Urinary bladder (tissue), 3 donors: ENCODE measurements at regions not wholly inside any gene's neighbourhood (a gene's known extent, or its start where the extent isn't known, plus 50 kb on each side); places are given as distances from the start of the nearest gene placed in this dataset.

Source experiments
- DNase-seq: peaks from one replicate; pipeline ENCODE4 v3.0.0-alpha.2; 2015; ENCODE audit errors: extremely low spot score
- H3K27ac ChIP-seq: one replicate; pipeline ENCODE4 v1.5.1; 2013; ENCODE audit warnings: low read depth, mild to moderate bottlenecking, moderate library complexity
- H3K36me3 ChIP-seq: one replicate; pipeline ENCODE4 v1.6.1; 2013; ENCODE audit warnings: mild to moderate bottlenecking, moderate library complexity; ENCODE audit not compliant: insufficient read depth
- H3K4me1 ChIP-seq: one replicate; pipeline ENCODE4 v1.6.1; 2013; ENCODE audit warnings: mild to moderate bottlenecking, moderate library complexity; ENCODE audit not compliant: insufficient read depth
- H3K4me3 ChIP-seq: one replicate; pipeline ENCODE4 v1.5.1; 2013; ENCODE audit warnings: low read depth, low read length
- WGBS: extraction: QIAGEN DNeasy Blood & Tissue Kit; methylation state at CpG from one replicate; pipeline ENCODE4 v1.1.7; 2013; 5-methylcytosine and 5-hydroxymethylcytosine counted together
- donor health status: healthy with polysubstance abuse.
- donor health status: healthy.

DNA sequence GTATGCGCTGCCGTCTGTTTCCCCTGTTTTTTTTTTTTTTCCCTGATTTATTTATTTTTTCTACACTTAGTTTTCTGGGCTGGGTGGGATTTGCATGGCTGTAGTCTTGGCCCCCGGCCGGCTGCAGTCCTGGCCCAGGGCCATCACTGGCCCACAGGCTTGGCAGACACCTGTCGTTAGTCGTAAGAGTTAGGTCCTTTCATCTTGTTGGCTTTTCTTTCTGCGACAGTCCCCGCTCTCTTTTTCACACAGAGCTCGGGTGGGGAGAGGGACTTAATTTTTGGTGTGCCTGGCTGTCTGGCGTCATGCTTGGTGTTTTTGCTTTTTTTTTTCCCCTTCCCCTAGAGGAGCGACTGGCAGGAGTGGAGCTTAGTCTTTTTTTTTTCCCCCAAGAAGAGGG is 183.4 kb downstream of the KLF13 start:
- 52% methylated on average over 11 of the region's 11 CpGs for WGBS
- H3K4me3 ChIP-seq = no peak overlapping the region
- no peaks in the 10 kb centered on the region for H3K4me1 ChIP-seq
- H3K27ac ChIP-seq = no peak overlapping the region
- H3K36me3 ChIP-seq = no peaks in the 10 kb centered on the region
- DNase-seq = no peak

DNA sequence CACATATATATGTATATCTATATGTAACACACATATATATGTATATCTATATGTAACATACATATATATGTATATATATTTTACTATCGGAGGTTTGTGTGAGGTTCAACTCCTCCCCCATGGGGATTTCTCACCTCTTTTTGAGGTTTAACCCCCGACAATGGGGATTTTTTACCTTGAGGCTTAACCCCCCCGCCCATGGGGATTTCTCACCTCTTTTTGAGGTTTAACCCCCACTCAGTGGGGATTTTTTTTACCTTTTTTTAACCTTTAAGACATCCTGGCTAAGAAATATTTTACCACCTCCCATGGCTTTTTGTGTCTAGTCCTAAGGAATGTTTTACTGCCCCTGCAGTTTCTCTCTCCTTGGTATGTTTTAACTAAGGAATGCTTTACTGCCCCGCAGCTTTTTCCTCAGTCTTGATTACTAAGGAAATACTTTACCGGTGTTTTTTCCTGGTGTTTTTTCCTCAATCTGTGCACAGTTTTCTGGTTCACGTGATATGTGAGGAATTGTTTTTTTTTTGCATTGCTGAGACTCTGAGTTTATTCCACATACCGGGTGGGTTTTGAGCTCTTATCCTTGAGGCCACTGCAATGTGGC is 185.2 kb downstream of the KLF13 start:
- WGBS = 65% methylated on average over 7 of the region's 7 CpGs
- Histone ChIP-seq H3K4me3 (no peak overlapping the region), H3K4me1 (no peaks in the 10 kb centered on the region), H3K27ac (no peak overlapping the region), H3K36me3 (no peaks in the 10 kb centered on the region)
- DNase-seq = no peak

- no peaks in the 10 kb centered on the region for H3K36me3 ChIP-seq
- WGBS = 91% methylated on average over 7 of the region's 7 CpGs
- H3K4me3 ChIP-seq = no peak overlapping the region
- no peak for DNase-seq
- H3K4me1 ChIP-seq = no peaks in the 10 kb centered on the region
- no peak overlapping the region for H3K27ac ChIP-seq
These were observed 186.5 kb downstream of the KLF13 start for GRCh38 chr15:31513178-31513577.

GRCh38 chr15:31516440-31516839 is 189.8 kb downstream of the KLF13 start:
- Histone ChIP-seq H3K27ac (no peak overlapping the region), H3K36me3 (no peaks in the 10 kb centered on the region), H3K4me3 (no peak overlapping the region), H3K4me1 (no peaks in the 10 kb centered on the region)
- no peak for DNase-seq
- WGBS = 71% methylated on average over 1 of the region's 1 CpG

DNA sequence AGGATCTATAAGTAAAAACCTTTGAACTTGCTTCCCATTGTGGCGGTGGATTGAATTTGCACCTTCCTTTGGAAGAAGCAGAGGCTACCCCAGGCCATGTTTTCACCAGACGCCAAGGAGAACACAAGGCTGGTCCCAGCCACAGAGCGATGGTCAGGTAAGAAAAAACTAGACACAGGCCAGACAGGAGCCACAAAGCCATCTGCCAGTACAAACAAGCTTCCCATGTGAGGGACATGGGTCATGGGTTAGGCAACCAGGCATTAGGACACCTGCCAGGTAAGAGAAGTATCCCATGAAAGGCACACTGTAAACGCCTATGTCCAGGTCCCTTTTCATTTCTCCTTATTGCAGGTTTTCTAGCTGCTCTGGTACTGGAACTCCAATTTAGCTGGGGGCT is 190.2 kb downstream of the KLF13 start:
- H3K4me1 ChIP-seq = no peaks in the 10 kb centered on the region
- 91% methylated on average over 4 of the region's 4 CpGs for WGBS

DNA sequence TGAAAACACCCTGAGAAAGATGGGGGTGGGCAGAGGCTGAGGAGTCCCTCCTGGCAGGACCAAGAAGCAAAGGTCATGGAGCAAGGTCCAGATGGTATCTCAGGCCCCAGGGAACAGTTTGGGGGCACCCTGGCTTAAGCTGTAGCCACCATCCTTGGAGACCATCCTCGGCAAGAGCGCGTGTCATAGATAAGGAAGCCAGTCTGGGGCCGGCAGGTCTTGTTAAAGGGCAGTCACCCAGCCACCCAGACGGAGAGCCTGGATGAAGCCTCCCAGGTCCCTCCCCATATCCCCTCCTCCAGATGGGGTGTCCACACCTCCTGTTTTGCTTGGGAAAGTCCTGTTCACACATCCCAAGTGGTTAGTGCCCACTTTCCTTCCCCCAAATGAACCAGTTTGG is 191.1 kb downstream of the KLF13 start:
- no peaks in the 10 kb centered on the region for H3K4me1 ChIP-seq
- no peaks in the 10 kb centered on the region for H3K36me3 ChIP-seq
- no peak overlapping the region for H3K4me3 ChIP-seq
- 85% methylated on average over 5 of the region's 5 CpGs for WGBS
- no peak overlapping the region for H3K27ac ChIP-seq
- no peak for DNase-seq

More for the DNA sequence above, 190.2 kb downstream of the KLF13 start:
- no peaks in the 10 kb centered on the region for H3K36me3 ChIP-seq
- H3K27ac ChIP-seq = no peak overlapping the region
- DNase-seq = no peak
- H3K4me3 ChIP-seq = no peak overlapping the region

DNA sequence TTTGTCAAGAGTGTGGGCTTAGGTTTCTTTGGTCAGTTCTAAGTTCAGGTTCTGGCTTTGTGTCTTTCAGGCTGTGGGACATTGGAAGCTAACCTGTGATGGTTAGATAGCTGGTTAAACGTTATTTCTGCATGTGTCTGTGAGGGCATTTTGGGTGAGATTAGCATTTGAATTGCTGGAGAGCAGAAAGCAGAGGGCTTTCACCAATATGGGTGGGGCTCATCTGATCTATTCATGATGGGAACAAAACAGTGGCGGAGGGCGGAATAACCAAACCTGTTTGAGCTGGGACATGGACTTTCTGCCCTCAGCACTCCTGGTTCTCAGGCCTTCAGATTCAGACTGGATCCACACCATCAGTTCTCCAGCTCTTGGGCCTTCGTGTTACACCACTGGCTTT is 195.4 kb downstream of the KLF13 start:
- Histone ChIP-seq H3K4me1 (no peaks in the 10 kb centered on the region), H3K4me3 (no peak overlapping the region), H3K27ac (no peak overlapping the region), H3K36me3 (no peaks in the 10 kb centered on the region)
- no peak for DNase-seq
- WGBS = 73% methylated on average over 4 of the region's 4 CpGs

DNA sequence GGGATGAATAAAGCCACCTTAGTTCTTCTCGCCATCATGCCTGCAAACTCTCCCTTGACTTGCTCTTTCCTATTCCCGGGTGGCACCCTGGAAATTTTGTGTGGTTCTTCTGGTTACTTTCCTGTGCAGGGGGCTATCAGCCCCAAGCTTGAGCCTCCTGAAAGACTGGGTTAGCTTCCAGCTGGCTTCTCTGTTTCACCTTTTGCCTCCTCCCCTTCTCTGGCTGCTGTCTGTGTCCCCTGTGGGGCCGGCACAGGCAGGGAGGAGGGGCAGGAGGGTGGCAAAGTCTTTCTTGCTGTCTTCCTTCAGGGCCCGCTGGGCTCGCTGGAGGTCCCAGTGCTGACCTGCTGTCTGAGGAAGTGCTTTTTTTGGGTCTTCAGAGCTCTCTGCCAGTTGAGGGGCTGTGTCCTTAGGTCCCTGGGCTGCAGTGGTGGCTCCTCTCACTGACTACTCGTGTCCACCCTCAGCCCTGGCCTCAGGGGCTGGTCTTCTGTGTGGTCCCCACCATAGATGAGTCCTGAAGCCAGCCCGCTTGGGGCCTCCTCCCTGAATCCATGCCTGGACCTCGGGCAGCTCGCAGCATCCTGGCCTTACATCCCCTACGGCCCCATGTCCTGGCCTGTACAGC is 196.5 kb downstream of the KLF13 start:
- WGBS = 84% methylated on average over 10 of the region's 10 CpGs
- Histone ChIP-seq H3K36me3 (no peaks in the 10 kb centered on the region), H3K4me3 (no peak overlapping the region), H3K4me1 (no peaks in the 10 kb centered on the region), H3K27ac (no peak overlapping the region)
- DNase-seq = no peak

DNA sequence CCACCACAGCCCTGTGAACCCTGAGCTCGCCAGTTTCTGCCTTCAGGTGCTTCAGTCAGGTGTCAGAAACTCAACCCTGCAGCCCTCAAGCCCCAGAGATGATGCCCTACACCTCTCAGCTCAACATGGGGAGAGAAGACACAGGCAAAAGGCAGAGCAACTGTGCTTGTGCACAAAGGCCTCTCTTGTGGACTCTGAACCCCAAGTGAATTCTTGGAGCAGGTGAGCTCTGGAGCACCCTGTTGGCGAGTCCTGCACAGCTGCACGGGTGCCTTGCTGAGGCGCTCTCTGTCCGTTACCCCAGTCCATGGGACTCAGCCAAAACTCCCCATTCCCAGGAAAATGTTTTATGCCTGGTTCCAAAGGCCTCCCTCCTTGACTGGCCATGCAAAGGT is 197.0 kb downstream of the KLF13 start:
- H3K4me3 ChIP-seq = no peak overlapping the region
- H3K27ac ChIP-seq = no peak overlapping the region
- H3K4me1 ChIP-seq = no peaks in the 10 kb centered on the region
- no peaks in the 10 kb centered on the region for H3K36me3 ChIP-seq
- 81% methylated on average over 5 of the region's 5 CpGs for WGBS
- DNase-seq = no peak

- DNase-seq = no peak
- Histone ChIP-seq H3K36me3 (no peaks in the 10 kb centered on the region), H3K27ac (no peak overlapping the region), H3K4me1 (no peaks in the 10 kb centered on the region), H3K4me3 (no peak overlapping the region)
- 85% methylated on average over 8 of the region's 8 CpGs for WGBS
These were observed 198.6 kb downstream of the KLF13 start for GRCh38 chr15:31525185-31525695.

- H3K4me3 ChIP-seq = no peak overlapping the region
- DNase-seq = no peak
- 86% methylated on average over 18 of the region's 18 CpGs for WGBS
These were observed 199.5 kb downstream of the KLF13 start for GRCh38 chr15:31525988-31526665.

DNA sequence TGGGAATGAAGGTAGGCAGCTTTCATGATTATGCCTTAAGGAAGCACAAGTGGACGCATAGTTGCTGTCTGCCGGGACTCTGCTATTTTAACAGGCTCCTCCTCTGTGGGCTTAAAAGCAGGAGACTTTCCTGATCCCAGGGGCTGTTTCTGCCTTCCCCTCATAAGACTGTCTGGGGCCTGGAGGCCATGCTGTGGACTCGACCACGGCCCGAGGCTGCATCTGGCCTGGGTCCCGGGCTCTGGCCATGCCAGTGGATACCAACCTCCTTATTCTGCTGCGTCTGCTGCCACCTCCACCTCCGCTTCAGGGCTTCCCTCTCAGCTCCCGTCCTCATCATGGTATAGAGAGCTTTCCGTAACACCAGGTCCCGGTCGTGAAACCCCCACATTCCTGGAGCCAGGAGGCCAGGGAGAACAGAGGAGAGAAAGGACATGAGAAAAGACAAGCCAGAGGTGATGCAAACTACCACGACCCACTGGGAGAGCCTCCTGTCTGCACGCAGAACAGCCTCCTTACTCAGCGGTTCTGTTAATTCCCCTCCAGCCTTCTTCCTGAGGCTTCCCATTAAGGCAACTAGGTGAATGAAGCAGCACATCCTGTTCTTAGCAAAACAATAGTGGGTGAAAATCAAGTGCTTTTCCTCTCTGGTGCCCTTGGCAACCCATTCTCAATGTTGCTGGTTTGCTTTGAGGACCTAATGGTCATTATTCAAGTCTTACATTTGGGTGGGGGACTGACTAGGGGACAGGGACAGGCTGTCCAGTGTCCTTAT is 200.5 kb downstream of the KLF13 start:
- H3K27ac ChIP-seq = no peak overlapping the region
- H3K4me1 ChIP-seq = no peaks in the 10 kb centered on the region
- no peak overlapping the region for H3K4me3 ChIP-seq
- DNase-seq = no peak
- 70% methylated on average over 15 of the region's 15 CpGs for WGBS
- no peaks in the 10 kb centered on the region for H3K36me3 ChIP-seq

More at GRCh38 chr15:31525988-31526665, 199.5 kb downstream of the KLF13 start:
- H3K36me3 ChIP-seq = no peaks in the 10 kb centered on the region
- H3K27ac ChIP-seq = no peak overlapping the region
- no peaks in the 10 kb centered on the region for H3K4me1 ChIP-seq

GRCh38 chr15:31528846-31529245 is 202.2 kb downstream of the KLF13 start:
- WGBS = 90% methylated on average over 2 of the region's 2 CpGs
- H3K36me3 ChIP-seq = no peaks in the 10 kb centered on the region
- H3K4me1 ChIP-seq = no peaks in the 10 kb centered on the region
- H3K4me3 ChIP-seq = no peak overlapping the region
- no peak for DNase-seq
- no peak overlapping the region for H3K27ac ChIP-seq
